ENCODE measurements at regions not wholly inside any gene's neighbourhood (a gene's known extent, or its start where the extent isn't known, plus 50 kb on each side); places are given as distances from the start of the nearest gene placed in this dataset.

DNA sequence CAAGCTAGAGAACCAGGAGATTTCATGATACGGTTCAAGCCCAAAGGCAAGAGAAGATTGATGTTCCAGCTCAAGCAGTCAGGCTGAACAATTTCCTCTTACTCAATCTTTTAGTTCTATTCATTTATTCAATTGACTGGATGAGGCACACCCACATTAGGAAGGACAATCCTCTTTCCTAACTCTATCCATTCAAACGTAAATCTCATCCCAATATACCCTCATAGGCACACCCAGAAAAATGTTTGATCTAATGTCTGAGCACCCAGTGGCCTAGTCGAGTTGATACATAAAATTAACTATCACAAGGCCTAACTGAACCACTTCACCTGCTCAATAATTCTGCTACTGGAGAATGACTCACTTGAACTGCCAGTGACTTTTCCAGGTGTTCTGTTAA is 180.7 kb downstream of the RAD51AP2 start:
- Histone ChIP-seq H3K27me3 (ENCODE audit: control insufficient read depth, insufficient read depth, low read length) (no peaks in the 10 kb centered on the region), H3K4me1 (ENCODE audit: control insufficient read depth, insufficient read depth, low read length) (no peaks in the 10 kb centered on the region), H3K27ac (ENCODE audit: low read length) (no peak overlapping the region), H3K4me3 (ENCODE audit: low read length) (no peak overlapping the region), H3K9me3 (ENCODE audit: control insufficient read depth, insufficient read depth, low read length) (no peaks in the 10 kb centered on the region), H3K36me3 (ENCODE audit: control insufficient read depth, insufficient read depth, low read length) (no peaks in the 10 kb centered on the region)
- Mint-ChIP-seq H3K9me3 (peaks cover 3 to 14% of the 10 kb centered on the region in 2 donors), H3K4me3 (no peak overlapping the region), H3K36me3 (no peaks in the 10 kb centered on the region), H3K27ac (no peak overlapping the region), H3K27me3 (ENCODE audit: low read depth in 2 of 2) (no peaks in the 10 kb centered on the region), H3K4me1 (no peaks in the 10 kb centered on the region)
- ATAC-seq, result no peak
- no peak for DNase-seq
- WGBS (ENCODE audit: insufficient coverage), result 75% methylated on average over 3 of the region's 3 CpGs
- intact Hi-C loops (cut with micrococcal nuclease), result no loop called here
- TF ChIP-seq, protein P1, sequence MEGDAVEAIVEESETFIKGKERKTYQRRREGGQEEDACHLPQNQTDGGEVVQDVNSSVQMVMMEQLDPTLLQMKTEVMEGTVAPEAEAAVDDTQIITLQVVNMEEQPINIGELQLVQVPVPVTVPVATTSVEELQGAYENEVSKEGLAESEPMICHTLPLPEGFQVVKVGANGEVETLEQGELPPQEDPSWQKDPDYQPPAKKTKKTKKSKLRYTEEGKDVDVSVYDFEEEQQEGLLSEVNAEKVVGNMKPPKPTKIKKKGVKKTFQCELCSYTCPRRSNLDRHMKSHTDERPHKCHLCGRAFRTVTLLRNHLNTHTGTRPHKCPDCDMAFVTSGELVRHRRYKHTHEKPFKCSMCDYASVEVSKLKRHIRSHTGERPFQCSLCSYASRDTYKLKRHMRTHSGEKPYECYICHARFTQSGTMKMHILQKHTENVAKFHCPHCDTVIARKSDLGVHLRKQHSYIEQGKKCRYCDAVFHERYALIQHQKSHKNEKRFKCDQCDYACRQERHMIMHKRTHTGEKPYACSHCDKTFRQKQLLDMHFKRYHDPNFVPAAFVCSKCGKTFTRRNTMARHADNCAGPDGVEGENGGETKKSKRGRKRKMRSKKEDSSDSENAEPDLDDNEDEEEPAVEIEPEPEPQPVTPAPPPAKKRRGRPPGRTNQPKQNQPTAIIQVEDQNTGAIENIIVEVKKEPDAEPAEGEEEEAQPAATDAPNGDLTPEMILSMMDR (IDR thresholded peaks at IDR 0.05), result no peak

DNA sequence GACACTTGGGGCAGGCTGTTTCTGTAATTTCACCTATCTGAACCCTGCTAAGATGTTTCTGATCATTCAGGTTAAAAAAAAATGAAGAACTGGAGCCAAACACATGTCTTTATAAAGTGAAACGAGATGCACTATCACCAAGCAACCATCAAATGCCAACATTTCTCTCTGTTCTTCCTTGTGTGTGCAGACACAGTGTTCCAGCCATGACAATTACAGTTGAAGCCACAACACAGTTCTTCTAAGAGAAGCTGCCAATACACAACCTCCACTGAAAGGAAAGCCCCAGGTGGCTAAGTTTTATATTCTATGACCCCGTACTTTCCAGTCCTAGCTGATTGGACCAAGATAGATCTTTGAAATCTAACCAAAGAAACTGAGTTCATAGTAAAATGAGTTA is 181.8 kb downstream of the RAD51AP2 start:
- no peak for DNase-seq
- H3K4me3 Mint-ChIP-seq, result no peak overlapping the region
- 69% methylated on average over 2 of the region's 2 CpGs for WGBS (ENCODE audit: insufficient coverage)

DNA sequence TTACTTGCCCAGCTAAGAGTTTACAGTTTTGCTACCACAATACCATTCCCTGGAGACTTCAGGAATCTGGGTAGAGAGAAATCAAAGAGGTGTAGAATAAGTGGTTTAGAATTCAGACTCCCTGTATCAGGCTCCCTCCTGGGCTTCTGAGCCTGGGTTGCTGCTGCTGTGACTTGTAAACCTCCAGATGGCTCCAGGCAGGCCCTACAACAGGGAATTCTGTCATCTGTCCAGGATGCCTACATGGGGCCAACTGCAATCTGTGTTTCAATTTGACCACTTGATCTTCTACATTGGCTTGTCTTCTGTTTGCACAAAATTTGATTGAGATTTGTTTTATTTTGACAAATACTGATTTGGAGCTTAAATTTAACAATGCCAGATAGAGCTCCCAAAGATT is 183.9 kb downstream of the RAD51AP2 start:
- Mint-ChIP-seq H3K4me3 (no peak overlapping the region), H3K27ac (no peak overlapping the region), H3K27me3 (ENCODE audit: low read depth in 2 of 2) (no peaks in the 10 kb centered on the region), H3K36me3 (no peaks in the 10 kb centered on the region), H3K9me3 (peaks cover 2 to 5% of the 10 kb centered on the region in 2 donors), H3K4me1 (no peaks in the 10 kb centered on the region)
- Histone ChIP-seq H3K4me3 (ENCODE audit: low read length) (no peak overlapping the region), H3K27ac (ENCODE audit: low read length) (no peak overlapping the region), H3K27me3 (ENCODE audit: control insufficient read depth, insufficient read depth, low read length) (no peaks in the 10 kb centered on the region), H3K9me3 (ENCODE audit: control insufficient read depth, insufficient read depth, low read length) (no peaks in the 10 kb centered on the region), H3K36me3 (ENCODE audit: control insufficient read depth, insufficient read depth, low read length) (no peaks in the 10 kb centered on the region), H3K4me1 (ENCODE audit: control insufficient read depth, insufficient read depth, low read length) (no peaks in the 10 kb centered on the region)
- ATAC-seq (no peak), DNase-seq (no peak)
- intact Hi-C loops (cut with micrococcal nuclease), result no loop called here
- TF ChIP-seq, protein P1 (IDR thresholded peaks at IDR 0.05), result no peak

More for the DNA sequence above, 181.8 kb downstream of the RAD51AP2 start:
- H3K27ac Mint-ChIP-seq, result no peak overlapping the region
- H3K9me3 Mint-ChIP-seq, result peaks cover 3 to 9% of the 10 kb centered on the region in 2 donors
- TF ChIP-seq, protein P1 (IDR thresholded peaks at IDR 0.05), result no peak
- Histone ChIP-seq H3K27ac (ENCODE audit: low read length) (no peak overlapping the region), H3K27me3 (ENCODE audit: control insufficient read depth, insufficient read depth, low read length) (no peaks in the 10 kb centered on the region), H3K36me3 (ENCODE audit: control insufficient read depth, insufficient read depth, low read length) (no peaks in the 10 kb centered on the region), H3K9me3 (ENCODE audit: control insufficient read depth, insufficient read depth, low read length) (no peaks in the 10 kb centered on the region), H3K4me3 (ENCODE audit: low read length) (no peak overlapping the region), H3K4me1 (ENCODE audit: control insufficient read depth, insufficient read depth, low read length) (no peaks in the 10 kb centered on the region)
- ATAC-seq, result no peak
- no peaks in the 10 kb centered on the region for H3K4me1 Mint-ChIP-seq
- intact Hi-C loops (cut with micrococcal nuclease), result no loop called here
- H3K27me3 Mint-ChIP-seq (ENCODE audit: low read depth in 2 of 2), result no peaks in the 10 kb centered on the region
- no peaks in the 10 kb centered on the region for H3K36me3 Mint-ChIP-seq

DNA sequence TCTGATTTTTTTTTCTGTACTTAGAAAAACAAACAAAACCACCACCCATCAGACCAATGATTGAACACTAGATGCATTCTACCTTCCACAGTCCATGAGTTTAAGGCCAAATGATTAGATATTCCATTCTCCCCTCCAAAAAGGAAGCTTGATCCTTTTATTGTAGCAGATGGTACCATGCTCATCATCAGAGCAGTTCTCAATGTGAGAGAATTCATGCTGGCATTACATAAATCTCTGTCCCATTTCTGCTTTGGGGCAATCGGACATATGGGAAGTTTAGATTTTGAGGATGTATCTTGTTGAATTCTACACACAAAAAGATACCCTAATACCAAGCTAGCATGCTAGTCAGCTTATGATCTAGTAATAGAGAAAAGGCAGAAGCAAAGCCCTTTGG is 186.6 kb downstream of the RAD51AP2 start:
- ATAC-seq (no peak), DNase-seq (no peak)
- Mint-ChIP-seq H3K9me3 (peaks cover 4 to 6% of the 10 kb centered on the region in 2 donors), H3K4me3 (no peak overlapping the region), H3K4me1 (no peaks in the 10 kb centered on the region), H3K27me3 (ENCODE audit: low read depth in 2 of 2) (no peaks in the 10 kb centered on the region), H3K36me3 (no peaks in the 10 kb centered on the region), H3K27ac (no peak overlapping the region)
- Histone ChIP-seq H3K9me3 (ENCODE audit: control insufficient read depth, insufficient read depth, low read length) (no peaks in the 10 kb centered on the region), H3K4me1 (ENCODE audit: control insufficient read depth, insufficient read depth, low read length) (no peaks in the 10 kb centered on the region), H3K27me3 (ENCODE audit: control insufficient read depth, insufficient read depth, low read length) (no peaks in the 10 kb centered on the region), H3K27ac (ENCODE audit: low read length) (no peak overlapping the region), H3K4me3 (ENCODE audit: low read length) (no peak overlapping the region), H3K36me3 (ENCODE audit: control insufficient read depth, insufficient read depth, low read length) (no peaks in the 10 kb centered on the region)
- WGBS (ENCODE audit: insufficient coverage), result no CpG with 5 or more reads among the region's 1 CpG
- intact Hi-C loops (cut with micrococcal nuclease), result no loop called here
- TF ChIP-seq, protein P1 (IDR thresholded peaks at IDR 0.05), result no peak
